Osteoblast (primary cell): ENCODE measurements at regions not wholly inside any gene's neighbourhood (a gene's known extent, or its start where the extent isn't known, plus 50 kb on each side); places are given as distances from the start of the nearest gene placed in this dataset.

Source experiments
- DNase-seq: peaks from one replicate; pipeline ENCODE4 v3.0.0; 2011; ENCODE audit warnings: low spot score, mixed read lengths; ENCODE audit not compliant: insufficient read length; ENCODE audit errors: missing footprints
- H2AFZ ChIP-seq: 2 replicates; pipeline ENCODE4 v1.6.0; 2011; ENCODE audit warnings: mild to moderate bottlenecking, low read length
- H3K27ac ChIP-seq: 2 replicates; pipeline ENCODE4 v1.5.1; 2011; ENCODE audit warnings: mild to moderate bottlenecking, low read depth, low read length, moderate library complexity
- H3K27me3 ChIP-seq: 2 replicates; pipeline ENCODE4 v1.6.0; 2012; ENCODE audit warnings: mild to moderate bottlenecking, control low read depth, inconsistent platforms, low read length, moderate library complexity; ENCODE audit not compliant: insufficient read depth
- H3K36me3 ChIP-seq: 2 replicates; pipeline ENCODE4 v1.5.1; 2011; ENCODE audit warnings: mild to moderate bottlenecking, low read length, control low read depth, moderate library complexity; ENCODE audit not compliant: insufficient read depth
- H3K4me1 ChIP-seq: 2 replicates; pipeline ENCODE4 v1.5.1; 2011; ENCODE audit warnings: mild to moderate bottlenecking, low read length, control low read depth, moderate library complexity; ENCODE audit not compliant: insufficient read depth
- H3K4me2 ChIP-seq: 2 replicates; pipeline ENCODE4 v1.6.0; 2011; ENCODE audit warnings: mild to moderate bottlenecking, low read length; ENCODE audit not compliant: insufficient read depth
- H3K4me3 ChIP-seq: fragments of 200-600 bp; sonication (generic); 3 replicates; pipeline ENCODE4 v1.5.1; 2012; ENCODE audit warnings: mild to moderate bottlenecking, low read length, inconsistent platforms; ENCODE audit not compliant: insufficient read depth
- H3K79me2 ChIP-seq: 2 replicates; pipeline ENCODE4 v1.6.0; 2012; ENCODE audit warnings: mild to moderate bottlenecking, low read length, control low read depth, inconsistent platforms; ENCODE audit not compliant: insufficient read depth
- H3K9me3 ChIP-seq: 2 replicates; pipeline ENCODE4 v1.5.1; 2011; ENCODE audit warnings: low read depth, low read length, control low read depth
- H4K20me1 ChIP-seq: 2 replicates; pipeline ENCODE4 v1.6.0; 2012; ENCODE audit warnings: mild to moderate bottlenecking, low read length, control low read depth; ENCODE audit not compliant: insufficient read depth
- CTCF ChIP-seq: IDR thresholded peaks from 2 replicates; pipeline ENCODE4 v1.5.1; 2011; ENCODE audit warnings: mild to moderate bottlenecking, low read depth, low read length, moderate library complexity; ENCODE audit errors: extremely low read depth

- peak overlapping the region; percentile 13 for H2AFZ ChIP-seq
- H3K9me3 ChIP-seq, result no peaks in the 10 kb centered on the region
- H3K36me3 ChIP-seq, result no peaks in the 10 kb centered on the region
- no peak for DNase-seq
- H3K4me3 ChIP-seq, result no peak overlapping the region
- H3K27ac ChIP-seq, result no peak overlapping the region
- H3K27me3 ChIP-seq, result no peaks in the 10 kb centered on the region
- no peaks in the 10 kb centered on the region for H4K20me1 ChIP-seq
- peaks cover 8% of the 10 kb centered on the region for H3K4me1 ChIP-seq
- no peaks in the 10 kb centered on the region for H3K79me2 ChIP-seq
- no peak for TF ChIP-seq CTCF
- H3K4me2 ChIP-seq, result no peak overlapping the region
These were observed 593.7 kb downstream of the METTL15 start for GRCh38 chr11:28701760-28702449.

- DNase-seq, result no peak
- H2AFZ ChIP-seq, result peak overlapping the region; percentile 57
These were observed 591.5 kb downstream of the METTL15 start for GRCh38 chr11:28699701-28700100.

GRCh38 chr11:28697920-28698827 lies 590.0 kb downstream of the METTL15 start:
- peak; percentile 89 for TF ChIP-seq CTCF
- H3K4me2 ChIP-seq, result no peak overlapping the region
- H3K9me3 ChIP-seq, result no peaks in the 10 kb centered on the region
- no peak overlapping the region for H3K27ac ChIP-seq
- no peak overlapping the region for H2AFZ ChIP-seq
- H3K4me1 ChIP-seq, result peaks cover 8% of the 10 kb centered on the region
- DNase-seq, result no peak
- H3K4me3 ChIP-seq, result no peak overlapping the region
- H4K20me1 ChIP-seq, result no peaks in the 10 kb centered on the region
- no peaks in the 10 kb centered on the region for H3K36me3 ChIP-seq
- H3K27me3 ChIP-seq, result no peaks in the 10 kb centered on the region
- no peaks in the 10 kb centered on the region for H3K79me2 ChIP-seq

More at GRCh38 chr11:28699701-28700100, 591.5 kb downstream of the METTL15 start:
- H4K20me1 ChIP-seq, result no peaks in the 10 kb centered on the region
- H3K36me3 ChIP-seq, result no peaks in the 10 kb centered on the region
- no peaks in the 10 kb centered on the region for H3K79me2 ChIP-seq
- no peaks in the 10 kb centered on the region for H3K27me3 ChIP-seq
- H3K4me1 ChIP-seq, result peaks cover 8% of the 10 kb centered on the region
- TF ChIP-seq CTCF, result no peak
- no peak overlapping the region for H3K4me2 ChIP-seq
- H3K9me3 ChIP-seq, result no peaks in the 10 kb centered on the region
- no peak overlapping the region for H3K27ac ChIP-seq
- H3K4me3 ChIP-seq, result no peak overlapping the region

GRCh38 chr11:28696591-28696990 lies 588.4 kb downstream of the METTL15 start:
- Histone ChIP-seq H3K27ac (no peak overlapping the region), H4K20me1 (no peaks in the 10 kb centered on the region), H3K4me2 (no peak overlapping the region), H3K27me3 (no peaks in the 10 kb centered on the region), H3K79me2 (no peaks in the 10 kb centered on the region), H3K9me3 (no peaks in the 10 kb centered on the region), H2AFZ (peak overlapping the region; percentile 20), H3K4me1 (no peaks in the 10 kb centered on the region), H3K4me3 (no peak overlapping the region), H3K36me3 (no peaks in the 10 kb centered on the region)
- no peak for DNase-seq
- no peak for TF ChIP-seq CTCF
